PFSK-1 (cell line): ENCODE measurements at regions not wholly inside any gene's neighbourhood (a gene's known extent, or its start where the extent isn't known, plus 50 kb on each side); places are given as distances from the start of the nearest gene placed in this dataset.

ENCODE experiments used
- FOXP2 ChIP-seq: optimal IDR thresholded peaks from 2 replicates; pipeline ENCODE3; 2011; ENCODE audit warnings: borderline replicate concordance, control low read depth, inconsistent platforms; ENCODE audit not compliant: insufficient read depth; ENCODE audit errors: extremely low read length, extremely low read depth
- POLR2AphosphoS5 ChIP-seq: IDR thresholded peaks from 2 replicates; pipeline ENCODE4 v1.6.1; 2012; ENCODE audit warnings: low read depth, mild to moderate bottlenecking, control low read depth, low read length, moderate library complexity
- SIN3A ChIP-seq: IDR thresholded peaks from 2 replicates; pipeline ENCODE4 v1.6.1; 2012; ENCODE audit warnings: mild to moderate bottlenecking, low read length, moderate library complexity, borderline replicate concordance; ENCODE audit not compliant: insufficient read depth
- TAF1 ChIP-seq: IDR thresholded peaks from 2 replicates; pipeline ENCODE4 v1.6.1; 2012; ENCODE audit warnings: low read length, control low read depth, borderline replicate concordance; ENCODE audit not compliant: insufficient read depth
- TF ChIP-seq, protein P1 (sequence below), 2 experiments: IDR thresholded peaks; 2 replicates each; pipeline versions ENCODE4 v1.6.1 to v1.8.0; 2011 to 2012; ENCODE audit warnings: low read depth in 2 of 2, low read length in 2 of 2, control low read depth in 1 of 2, inconsistent platforms in 1 of 2, mild to moderate bottlenecking in 1 of 2, moderate library complexity in 1 of 2; ENCODE audit not compliant: insufficient read depth in 1 of 2

DNA sequence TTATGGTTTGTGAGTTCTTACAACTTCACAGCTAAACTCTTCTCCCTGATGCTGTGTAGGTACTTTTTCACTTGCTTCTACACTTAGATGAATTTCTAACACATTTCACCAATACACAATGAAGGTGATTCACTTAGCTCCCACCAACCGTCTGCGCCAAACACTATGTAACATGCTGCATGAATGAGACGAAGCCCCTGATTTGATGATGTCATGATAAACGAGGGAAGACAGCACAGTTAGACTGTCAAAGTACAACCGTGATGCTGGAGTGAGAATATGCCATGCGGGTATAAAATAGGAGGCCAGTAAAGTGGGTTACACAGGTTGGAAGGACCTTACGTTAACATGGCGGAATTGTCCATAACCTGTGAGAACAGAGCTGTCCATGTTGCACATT, 100.8 kb downstream of the KCNA4 start:
- TF ChIP-seq, protein P1, sequence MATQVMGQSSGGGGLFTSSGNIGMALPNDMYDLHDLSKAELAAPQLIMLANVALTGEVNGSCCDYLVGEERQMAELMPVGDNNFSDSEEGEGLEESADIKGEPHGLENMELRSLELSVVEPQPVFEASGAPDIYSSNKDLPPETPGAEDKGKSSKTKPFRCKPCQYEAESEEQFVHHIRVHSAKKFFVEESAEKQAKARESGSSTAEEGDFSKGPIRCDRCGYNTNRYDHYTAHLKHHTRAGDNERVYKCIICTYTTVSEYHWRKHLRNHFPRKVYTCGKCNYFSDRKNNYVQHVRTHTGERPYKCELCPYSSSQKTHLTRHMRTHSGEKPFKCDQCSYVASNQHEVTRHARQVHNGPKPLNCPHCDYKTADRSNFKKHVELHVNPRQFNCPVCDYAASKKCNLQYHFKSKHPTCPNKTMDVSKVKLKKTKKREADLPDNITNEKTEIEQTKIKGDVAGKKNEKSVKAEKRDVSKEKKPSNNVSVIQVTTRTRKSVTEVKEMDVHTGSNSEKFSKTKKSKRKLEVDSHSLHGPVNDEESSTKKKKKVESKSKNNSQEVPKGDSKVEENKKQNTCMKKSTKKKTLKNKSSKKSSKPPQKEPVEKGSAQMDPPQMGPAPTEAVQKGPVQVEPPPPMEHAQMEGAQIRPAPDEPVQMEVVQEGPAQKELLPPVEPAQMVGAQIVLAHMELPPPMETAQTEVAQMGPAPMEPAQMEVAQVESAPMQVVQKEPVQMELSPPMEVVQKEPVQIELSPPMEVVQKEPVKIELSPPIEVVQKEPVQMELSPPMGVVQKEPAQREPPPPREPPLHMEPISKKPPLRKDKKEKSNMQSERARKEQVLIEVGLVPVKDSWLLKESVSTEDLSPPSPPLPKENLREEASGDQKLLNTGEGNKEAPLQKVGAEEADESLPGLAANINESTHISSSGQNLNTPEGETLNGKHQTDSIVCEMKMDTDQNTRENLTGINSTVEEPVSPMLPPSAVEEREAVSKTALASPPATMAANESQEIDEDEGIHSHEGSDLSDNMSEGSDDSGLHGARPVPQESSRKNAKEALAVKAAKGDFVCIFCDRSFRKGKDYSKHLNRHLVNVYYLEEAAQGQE (IDR thresholded peaks at IDR 0.05; ENCODE audit: insufficient read depth in 1 of 2, low read depth in 2 of 2, low read length in 2 of 2): no peak
- TF ChIP-seq SIN3A (no peak), POLR2AphosphoS5 (no peak), FOXP2 (no peak), TAF1 (no peak)
